Left colon (tissue), 2 donors: ENCODE measurements at regions not wholly inside any gene's neighbourhood (a gene's known extent, or its start where the extent isn't known, plus 50 kb on each side); places are given as distances from the start of the nearest gene placed in this dataset.
"Not testable (repeated sequence)": the region's sequence is repeated elsewhere in the genome, so short reads cannot be mapped to it uniquely, and the experiment has no call there.

Experiments used
- ATAC-seq: fragments of 200-7000 bp; cut with Tn5 transposase; one replicate; pipeline ENCODE4 v1.9.1; 2020; ENCODE audit warnings: mild to moderate bottlenecking, moderate library complexity
- DNase-seq, 2 donors: peaks; one replicate each; pipeline ENCODE4 v3.0.0-alpha.2; 2020
- intact Hi-C, 2 donors: fragments of 100-400 bp; cut with DNase I in 1 of 2; cut with micrococcal nuclease in 1 of 2; formaldehyde crosslinking; loops; one replicate each; pipeline versions ENCODE4 v1.11.2 to v1.14.0; 2022; cut with DNase I, micrococcal nuclease
- donor health status: DM: no; HTN: no; CAD: no.
- donor health status: DM: yes; HTN: yes; CAD: no.

DNA sequence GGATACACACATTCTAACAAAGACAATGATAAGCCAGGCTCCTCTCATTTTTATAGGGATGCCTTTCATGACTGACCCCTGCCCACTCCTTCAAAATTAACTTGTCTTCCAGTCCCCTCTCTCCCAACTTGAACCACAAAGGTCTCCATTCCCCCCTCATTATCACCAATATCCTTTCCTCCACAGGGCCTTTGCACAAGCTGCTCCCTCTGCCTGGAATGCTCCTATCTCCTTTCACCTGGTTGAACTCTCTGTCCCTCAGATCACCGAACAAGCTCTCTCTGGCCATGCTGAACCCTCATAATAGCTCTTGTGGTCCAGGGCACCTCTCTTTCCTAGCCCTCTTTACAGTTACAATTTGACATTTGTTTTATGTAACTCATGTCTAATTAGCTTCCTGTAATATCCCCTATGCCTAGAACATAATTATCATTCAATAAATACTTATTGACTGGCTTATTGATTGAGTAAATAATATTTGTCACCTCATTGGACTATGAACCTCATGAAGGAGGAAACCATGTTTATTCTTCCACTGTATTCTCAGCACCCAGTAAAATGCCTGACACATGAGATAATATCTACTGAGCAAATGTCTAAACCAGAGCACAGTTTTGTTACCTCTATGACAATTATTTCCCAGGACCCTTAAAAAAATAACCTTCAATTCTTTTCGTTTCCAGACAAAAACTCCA is 266.3 kb upstream of the RASGEF1B start:
- peak; percentile 40 for ATAC-seq
- intact Hi-C loops: no loop called here
- no peak for DNase-seq

DNA sequence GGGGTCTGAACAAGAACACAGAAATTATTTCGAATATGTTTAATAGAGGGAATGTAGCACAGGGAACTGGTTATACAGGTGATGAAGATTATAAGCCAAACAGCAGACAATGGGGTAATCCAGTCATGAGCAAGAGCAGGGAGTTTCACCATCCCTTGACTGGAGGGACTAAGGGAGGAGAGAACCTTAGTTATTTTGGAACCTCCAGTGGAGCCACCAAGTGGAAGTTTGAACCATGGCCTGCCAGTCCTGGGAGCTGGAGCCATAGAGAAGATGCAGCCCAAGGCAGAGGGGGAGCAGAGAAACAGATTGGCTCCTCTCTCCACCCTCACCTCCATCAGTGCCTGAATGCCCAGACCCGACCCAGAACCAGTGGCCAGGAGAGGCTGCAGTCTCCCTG is 264.6 kb upstream of the RASGEF1B start:
- intact Hi-C loops: no loop called here
- DNase-seq: no peak
- ATAC-seq: no peak

DNA sequence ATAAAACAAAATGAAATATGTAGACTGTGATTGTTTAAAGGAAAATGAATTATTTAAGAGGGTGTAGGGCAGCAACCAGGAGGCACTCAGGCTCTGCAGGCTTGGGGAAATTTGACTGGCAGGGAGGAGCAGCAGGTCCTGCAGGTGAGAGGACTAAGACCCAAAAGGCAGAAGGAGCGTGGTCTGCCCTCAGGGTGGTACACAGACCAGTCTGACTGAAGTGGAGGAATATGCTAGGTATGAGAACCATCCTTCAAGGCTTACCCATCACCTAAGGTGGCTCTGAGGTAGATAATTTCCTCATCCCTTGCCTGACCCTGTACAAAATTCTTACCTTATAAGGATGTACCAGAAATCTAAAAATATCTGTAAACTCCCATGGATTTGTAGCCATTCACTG is 261.3 kb upstream of the RASGEF1B start:
- intact Hi-C loops: no loop called here
- DNase-seq (no peak), ATAC-seq (no peak)

DNA sequence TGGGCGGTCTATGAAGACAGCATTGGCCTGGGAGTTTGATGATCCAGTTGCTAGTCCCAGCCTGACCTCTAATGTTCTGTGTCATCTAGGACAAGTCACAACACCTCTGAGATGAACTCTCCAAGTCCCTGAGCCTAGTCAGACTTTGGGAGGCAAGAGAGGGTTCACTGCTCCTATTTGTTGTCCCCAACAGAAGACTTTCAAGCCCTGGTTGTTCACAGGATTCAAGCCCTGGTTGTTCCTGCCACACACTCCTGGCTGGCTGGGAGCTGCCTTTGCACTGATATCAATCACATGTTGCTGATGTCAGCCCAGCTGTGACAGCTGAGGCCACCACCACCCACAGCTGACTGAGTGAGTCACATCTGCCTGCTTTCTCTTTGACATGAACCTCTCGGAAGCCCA is 253.2 kb upstream of the RASGEF1B start:
- ATAC-seq (peak; percentile 83), DNase-seq (peak; percentile 34 to 57)
- intact Hi-C loops: no loop called here

DNA sequence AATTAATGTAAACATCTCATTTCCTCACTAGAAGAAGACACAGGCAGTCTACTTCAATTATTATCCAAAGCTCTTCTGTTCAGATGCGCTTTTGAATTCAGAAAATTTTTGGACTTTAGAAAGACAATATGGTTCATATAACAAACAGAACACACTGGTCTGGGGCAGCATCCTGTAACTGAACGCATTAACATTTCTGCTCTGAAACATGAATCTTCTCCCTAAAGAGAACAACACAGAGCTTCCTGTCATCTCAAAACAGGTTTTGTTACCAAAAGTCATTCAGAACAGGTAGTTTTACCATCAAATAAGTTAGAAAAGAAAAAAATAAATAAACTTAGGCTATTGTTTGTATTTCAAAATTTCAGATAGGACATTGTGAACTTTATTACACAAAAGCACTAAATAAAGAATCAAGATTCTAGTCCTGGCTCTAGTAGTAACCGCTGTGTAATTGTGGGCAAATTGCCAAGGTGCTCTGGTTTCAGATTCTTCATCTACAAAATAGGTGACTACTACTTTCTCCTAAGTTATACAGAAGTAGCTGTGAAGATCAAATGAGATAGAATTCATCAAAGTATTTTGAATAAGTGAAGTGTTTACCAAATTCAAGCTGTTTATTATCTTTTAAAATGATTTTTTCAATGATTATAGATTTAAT is 252.3 kb upstream of the RASGEF1B start:
- intact Hi-C loops: no loop called here

DNA sequence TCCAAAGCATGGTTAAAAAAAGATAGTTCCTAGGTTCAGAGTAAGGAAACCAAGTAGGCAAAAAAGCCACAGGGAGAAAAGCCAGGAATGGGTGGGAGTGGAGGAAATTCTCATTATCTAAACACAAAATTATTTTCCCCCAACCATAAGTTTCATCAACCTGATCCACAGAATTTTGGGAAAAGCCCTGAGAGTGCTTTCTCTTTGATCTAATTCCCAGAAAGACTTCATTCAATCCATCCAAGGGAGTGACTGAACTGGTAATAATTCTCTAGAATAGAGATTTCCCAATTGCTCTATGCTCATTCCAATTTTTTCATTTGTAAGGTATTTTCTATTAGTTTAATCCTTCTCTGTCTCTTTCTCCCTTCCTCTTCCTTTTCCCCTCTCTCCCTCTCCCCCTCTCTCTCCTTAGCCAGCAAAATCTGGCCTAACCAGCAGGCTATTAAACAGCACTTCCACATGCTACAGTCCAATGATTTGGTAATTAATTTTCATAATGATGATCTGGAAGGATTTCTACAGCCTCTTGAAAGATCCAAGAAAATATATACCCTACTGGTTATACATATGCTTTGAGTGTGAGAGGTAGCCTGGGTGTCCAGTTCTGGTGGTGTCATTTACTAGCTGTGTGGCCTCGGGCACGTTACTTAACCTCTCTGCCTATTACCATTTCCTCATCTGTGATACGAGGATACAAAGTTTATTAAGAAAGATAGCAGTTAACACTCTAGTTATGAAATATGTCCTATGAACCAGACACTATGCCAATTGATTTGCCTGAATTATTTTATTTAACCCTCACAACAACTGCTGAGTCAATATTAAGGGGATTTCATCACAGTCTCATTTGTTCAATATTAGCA is 251.5 kb upstream of the RASGEF1B start:
- DNase-seq (no peak), ATAC-seq (no peak)
- intact Hi-C loops: no loop called here

More for the DNA sequence above, 252.3 kb upstream of the RASGEF1B start:
- no peak for ATAC-seq
- peak in 1 of 2 donors; percentile 22 for DNase-seq

DNA sequence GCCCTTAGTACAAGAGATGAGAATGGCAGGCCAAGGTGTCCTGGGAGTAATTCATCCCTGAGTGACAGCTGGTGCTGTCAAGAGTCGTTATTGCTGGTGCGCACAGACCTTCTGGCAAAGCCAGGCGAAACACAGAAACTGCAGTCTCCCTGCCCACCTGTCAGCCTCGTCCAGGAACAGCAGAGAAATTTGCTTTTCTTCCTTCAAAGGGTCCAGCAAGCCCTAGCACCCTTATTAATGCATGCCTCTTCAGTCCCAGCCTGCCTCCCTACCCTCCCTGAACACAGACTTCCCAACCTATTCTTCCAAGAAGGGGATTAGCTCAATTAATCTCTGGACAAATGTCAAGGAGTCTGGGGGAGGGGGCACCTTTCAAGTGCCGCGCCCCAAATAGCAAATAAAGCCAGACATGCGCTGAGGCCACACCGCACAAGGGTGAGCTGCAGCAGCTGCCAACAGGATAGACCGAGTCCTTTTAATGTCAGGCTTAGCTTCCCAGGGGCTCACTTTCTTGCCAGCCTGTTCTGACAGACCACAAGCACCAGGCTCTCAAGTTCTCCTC is 250.7 kb upstream of the RASGEF1B start:
- ATAC-seq: peak; percentile 86
- intact Hi-C loops: no loop called here
- peak; percentile 15 to 29 for DNase-seq

DNA sequence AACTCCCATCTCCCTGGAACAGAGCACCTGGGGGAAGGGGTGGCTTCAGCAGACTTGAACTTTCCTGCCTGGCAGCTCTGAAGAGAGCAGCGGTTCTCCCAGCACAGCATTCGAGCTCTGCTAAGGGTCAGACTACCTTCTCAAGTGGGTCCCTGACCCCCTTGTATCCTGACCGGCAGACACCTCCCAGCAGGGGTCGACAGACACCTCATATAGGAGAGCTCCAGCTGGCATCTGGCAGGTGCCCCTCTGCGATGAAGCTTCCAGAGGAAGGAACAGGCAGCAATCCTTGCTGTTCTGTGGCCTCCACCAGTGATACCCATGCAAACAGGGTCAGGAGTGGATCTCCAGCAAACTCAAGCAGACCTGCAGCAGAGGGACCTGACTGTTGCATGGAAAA is 244.1 kb upstream of the RASGEF1B start:
- intact Hi-C loops: no loop called here
- no peak for DNase-seq
- ATAC-seq: no peak

DNA sequence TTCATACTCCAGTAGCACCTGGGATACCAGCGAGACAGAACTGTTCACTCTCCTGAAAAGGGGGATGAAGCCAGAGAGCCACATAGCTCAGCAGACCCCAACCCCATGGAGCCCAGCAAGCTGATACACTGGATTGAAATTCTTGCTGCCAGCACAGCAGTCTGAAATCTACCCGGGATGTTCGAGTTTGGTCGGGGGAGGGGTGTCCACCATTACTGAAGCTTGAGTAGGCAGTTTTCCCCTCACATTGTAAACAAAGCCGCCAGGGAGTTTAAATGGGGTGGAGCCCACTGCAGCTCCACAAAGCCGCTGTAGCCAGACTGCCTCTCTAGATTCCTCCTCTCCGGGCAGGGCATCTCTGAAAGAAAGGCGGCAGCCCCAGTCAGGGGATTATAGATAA is 243.7 kb upstream of the RASGEF1B start:
- DNase-seq, ATAC-seq, intact Hi-C loops: not testable (repeated sequence)

DNA sequence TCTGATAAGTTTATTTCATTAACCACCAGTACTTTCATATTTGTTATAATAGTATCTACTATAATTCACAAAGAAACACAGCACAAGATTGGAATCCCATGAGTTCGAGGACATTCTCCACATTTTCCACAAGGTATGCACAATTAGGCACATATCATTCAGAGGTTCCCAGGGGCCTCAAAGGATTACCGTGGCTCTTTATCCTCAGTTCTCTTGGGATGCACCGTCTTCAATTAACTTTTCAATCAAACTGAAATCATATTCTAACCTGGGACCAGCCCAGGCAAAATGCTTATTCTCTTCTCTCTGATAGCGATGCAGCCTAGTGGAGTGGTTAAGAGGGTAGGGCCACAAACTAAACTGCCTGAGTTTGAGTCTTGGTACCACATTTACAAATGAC is 242.6 kb upstream of the RASGEF1B start:
- intact Hi-C loops: no loop called here
- ATAC-seq: no peak
- DNase-seq: no peak

DNA sequence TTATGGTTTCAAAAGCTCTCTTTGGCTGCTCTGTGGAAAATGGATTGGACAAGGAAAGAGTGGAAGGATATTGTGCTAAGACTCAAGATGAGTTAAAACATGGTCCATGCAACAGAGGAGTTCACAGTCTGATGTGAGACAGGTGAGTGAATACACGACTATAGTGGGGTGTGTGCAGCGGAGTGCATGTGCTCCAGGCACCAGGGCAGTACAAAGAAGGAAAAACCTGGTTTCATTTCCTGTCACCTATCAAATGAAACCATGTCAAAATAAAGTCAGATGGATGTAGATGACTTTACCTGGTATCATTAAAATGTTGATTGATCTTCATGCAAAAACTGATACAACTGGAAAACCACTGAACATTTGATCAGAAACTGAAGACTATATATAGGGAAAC is 241.0 kb upstream of the RASGEF1B start:
- ATAC-seq (no peak), DNase-seq (no peak)
- intact Hi-C loops: no loop called here

DNA sequence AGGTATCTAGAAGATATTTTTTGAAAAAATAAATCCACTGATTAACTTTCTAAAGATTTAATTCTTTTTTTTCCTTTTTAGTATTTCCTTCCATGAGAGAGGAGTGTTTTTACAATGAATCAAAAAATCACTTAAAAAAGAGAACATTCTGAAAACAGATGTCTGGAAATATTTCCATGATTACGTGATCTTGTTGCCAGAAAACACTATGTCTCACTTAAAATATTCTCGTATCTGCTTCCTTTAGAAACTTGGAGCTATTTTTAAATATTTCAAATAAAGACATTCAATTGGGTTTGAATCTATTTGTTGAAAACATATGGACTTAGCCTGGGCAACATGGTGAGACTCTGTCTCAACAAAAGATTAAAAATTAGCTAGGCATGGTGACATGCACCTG is 232.8 kb upstream of the RASGEF1B start:
- intact Hi-C loops: no loop called here
- no peak for ATAC-seq
- DNase-seq: no peak

DNA sequence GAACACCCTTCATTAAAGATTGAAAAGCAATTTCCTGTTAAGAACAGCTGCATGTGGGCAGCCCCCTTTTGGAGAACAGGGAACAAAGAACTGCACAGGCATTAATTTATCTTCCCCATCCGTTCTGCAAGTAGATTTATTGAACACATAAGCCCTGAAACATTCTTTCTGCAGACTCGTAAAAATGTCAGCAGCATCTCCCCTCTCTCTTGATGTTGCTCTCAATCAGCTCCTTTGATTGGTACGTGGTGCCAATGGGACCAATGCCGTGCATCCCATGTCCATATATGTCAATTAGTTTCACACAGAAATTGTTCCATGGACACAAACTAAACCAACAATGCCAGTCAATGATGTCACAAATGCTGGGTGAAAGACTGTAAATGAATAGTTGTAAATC is 228.5 kb upstream of the RASGEF1B start:
- DNase-seq (no peak), ATAC-seq (no peak)
- intact Hi-C loops: no loop called here

DNA sequence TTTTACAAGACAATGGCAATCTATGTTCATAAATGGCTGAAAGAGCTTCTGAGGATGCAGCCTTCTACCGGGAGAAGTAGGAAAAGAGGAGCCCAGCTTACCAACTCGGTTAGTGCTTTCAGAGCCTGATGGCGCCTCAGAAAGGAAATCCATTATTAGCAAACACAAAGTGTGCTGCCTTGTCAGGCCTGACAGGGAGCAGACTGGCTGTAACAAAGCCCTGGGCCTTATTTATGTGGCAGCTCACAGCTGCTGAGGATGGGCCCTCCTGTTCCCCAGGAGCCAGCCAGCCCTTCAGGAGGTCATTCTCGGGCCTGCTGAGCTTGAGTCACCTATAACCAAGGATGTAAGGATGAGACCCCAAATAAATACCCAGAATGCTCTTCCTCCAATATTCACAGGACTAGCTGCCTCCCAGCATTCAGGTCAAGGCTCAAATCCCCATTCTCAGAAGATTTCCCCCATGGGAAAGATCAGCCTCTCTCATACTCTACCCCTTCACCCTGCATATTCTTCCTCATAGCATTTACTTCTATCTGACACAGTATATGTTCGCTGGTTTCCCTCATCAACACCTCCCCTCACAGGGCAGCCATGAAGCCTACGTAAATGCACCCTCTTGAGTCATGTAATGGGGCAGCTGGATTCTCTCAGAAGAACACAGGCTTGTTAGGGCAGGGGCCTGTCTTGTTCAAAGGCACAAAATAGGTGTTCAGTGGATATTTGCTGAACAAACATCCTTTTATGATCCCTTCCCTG is 227.0 kb upstream of the RASGEF1B start:
- DNase-seq (no peak), ATAC-seq (no peak)
- intact Hi-C loops: no loop called here

DNA sequence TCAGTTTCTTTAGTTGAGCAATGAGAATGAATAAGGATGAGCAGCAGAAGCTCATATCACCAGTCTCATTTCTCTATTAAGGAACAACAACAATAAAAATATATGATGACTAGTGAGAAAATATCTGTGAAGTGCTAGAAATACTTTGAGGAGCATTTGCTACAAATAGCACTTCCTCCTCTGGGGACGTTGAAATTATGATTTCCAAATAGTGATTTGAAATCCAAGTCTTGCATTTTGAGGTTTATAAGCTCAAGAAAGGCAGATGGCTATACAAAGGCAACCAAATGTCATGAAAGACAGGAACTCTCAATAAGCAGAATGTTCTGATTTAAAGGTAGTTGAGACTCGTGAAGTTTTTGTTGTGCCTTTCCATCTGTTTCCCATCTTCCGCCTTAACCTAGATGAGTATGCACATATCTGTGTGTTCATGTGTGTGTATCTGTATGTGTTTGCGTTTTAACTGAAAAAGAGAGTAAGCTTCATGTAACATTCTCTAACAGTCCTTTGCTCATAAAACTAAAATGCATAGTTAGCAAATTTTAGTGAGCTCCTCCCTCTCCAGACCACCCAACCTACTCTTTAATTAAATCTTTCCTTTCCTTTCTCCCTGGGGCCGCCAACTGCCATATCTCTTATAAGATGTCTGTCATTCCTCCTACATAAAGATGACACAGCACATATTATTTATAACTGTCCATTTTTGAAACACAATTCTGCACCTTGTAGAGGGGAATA is 222.6 kb upstream of the RASGEF1B start:
- no peak for ATAC-seq
- DNase-seq: no peak
- intact Hi-C loops: no loop called here

DNA sequence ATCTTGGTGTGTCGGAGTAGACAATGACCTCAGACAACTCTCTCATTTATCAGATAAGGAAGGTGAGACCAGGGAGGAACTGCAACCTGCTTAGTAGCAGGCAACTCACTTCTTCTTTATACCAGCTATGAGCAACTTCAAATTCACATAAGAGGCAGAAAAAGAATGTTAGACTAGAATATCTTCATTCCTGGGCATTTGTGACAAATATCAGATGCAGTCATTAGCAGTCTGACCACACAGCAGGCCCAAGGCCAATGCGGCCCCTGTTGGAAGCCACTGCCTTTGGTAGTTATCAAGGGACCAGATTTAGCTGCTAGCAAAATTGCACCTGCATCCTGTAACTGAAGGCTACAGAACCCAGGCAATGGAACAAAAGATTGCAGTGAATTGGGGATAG is 219.2 kb upstream of the RASGEF1B start:
- DNase-seq (no peak), ATAC-seq (no peak)
- intact Hi-C loops: no loop called here

DNA sequence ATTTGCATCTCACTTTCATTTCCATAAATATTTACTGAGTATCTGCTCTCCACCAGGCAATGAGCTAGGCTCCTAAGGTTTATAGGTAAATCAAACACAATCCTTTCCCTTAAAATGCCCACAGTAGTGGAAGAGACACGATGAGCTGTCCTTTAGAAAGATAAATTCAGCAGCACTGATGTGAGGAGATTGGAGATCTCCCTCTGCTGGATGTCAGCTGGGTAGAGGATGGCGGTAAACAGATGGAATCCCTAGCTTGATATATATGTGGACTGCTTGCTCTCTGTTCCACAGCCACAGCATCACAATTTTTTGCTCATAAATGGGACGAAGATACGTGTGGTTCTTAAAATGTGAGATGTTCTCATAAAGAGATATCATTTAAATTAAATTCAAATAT is 216.4 kb upstream of the RASGEF1B start:
- DNase-seq: no peak
- intact Hi-C loops: no loop called here
- ATAC-seq: peak; percentile 64

DNA sequence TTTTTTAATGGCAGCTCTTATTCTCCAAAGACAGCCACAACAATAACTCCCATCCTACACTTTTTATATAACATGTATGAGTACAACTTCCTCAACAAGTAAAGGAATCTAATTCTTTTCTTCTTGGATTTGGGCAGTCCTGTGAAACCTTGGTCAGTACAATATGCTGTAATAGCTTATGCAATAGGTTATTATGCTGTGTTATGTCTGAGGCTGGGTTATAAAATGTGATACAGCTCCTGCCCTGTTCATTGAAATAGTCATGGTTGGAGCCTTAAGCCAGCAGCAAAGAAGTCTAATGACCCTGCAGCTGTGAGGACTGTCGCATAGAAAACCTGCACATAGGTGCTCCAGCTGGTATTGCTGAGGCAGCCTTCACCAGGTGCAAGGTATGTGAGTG is 215.8 kb upstream of the RASGEF1B start:
- ATAC-seq (peak; percentile 75), DNase-seq (no peak)
- intact Hi-C loops: no loop called here
